ENCODE measurements at regions not wholly inside any gene's neighbourhood (a gene's known extent, or its start where the extent isn't known, plus 50 kb on each side); places are given as distances from the start of the nearest gene placed in this dataset.
A peak's percentile ranks its signal among the peaks of the same experiment; 100 is the strongest.

DNA sequence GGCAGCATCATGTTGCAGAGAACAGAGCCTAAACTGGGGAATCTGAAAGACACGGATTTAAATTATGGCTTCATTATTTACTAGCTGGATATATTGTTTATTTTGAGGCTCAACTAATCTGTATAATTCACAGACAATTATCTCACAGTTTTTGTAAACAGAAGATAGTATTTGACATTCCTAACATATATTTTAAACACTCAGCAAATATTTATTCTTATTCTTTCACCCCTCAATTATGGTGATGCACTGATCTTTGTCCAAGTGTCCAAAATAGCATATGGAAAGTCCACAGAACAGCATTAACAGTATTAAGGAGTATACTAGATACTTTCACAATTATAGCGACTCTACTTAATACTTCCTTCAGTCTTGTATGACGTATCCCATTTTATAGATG is 257.0 kb downstream of the ADGRG6 start:
- Histone ChIP-seq H2AFZ (ENCODE audit: low read length) (no peak overlapping the region), H2BK5ac (ENCODE audit: low read length) (no peak overlapping the region), H3K27ac (replicated peaks; ENCODE audit: low read length) (no peak overlapping the region), H3K9me3 (replicated peaks in 1 of 2; ENCODE audit: control insufficient read depth in 2 of 2, insufficient read depth in 1 of 2, low read depth in 1 of 2, low read length in 2 of 2) (no peaks in the 10 kb centered on the region), H2BK15ac (ENCODE audit: low read length) (no peak overlapping the region), H3K4me2 (ENCODE audit: insufficient read depth, low read length, poor library complexity, severe bottlenecking) (no peak overlapping the region), H2BK120ac (ENCODE audit: low read depth, low read length) (no peak overlapping the region), H2AK5ac (ENCODE audit: low read depth, low read length) (no peak overlapping the region), H3K18ac (ENCODE audit: low read length) (no peak overlapping the region), H3K27me3 (ENCODE audit: control insufficient read depth in 3 of 3, insufficient read depth in 3 of 3, low read depth in 1 of 3, low read length in 3 of 3) (no peaks in the 10 kb centered on the region), H2BK12ac (ENCODE audit: low read length) (no peak overlapping the region), H3K4me3 (ENCODE audit: low read length in 2 of 2) (no peak overlapping the region), H3K79me1 (ENCODE audit: low read depth, low read length) (no peaks in the 10 kb centered on the region), H3K4me1 (ENCODE audit: control insufficient read depth in 2 of 2, insufficient read depth in 1 of 2, low read depth in 1 of 2, low read length in 2 of 2) (no peaks in the 10 kb centered on the region), H3K4ac (ENCODE audit: low read length) (no peak overlapping the region), H3K9ac (ENCODE audit: low read depth, low read length, poor library complexity) (no peak overlapping the region), H3K36me3 (replicated peaks in 1 of 2; ENCODE audit: control insufficient read depth in 2 of 2, insufficient read depth in 2 of 2, low read length in 2 of 2) (no peaks in the 10 kb centered on the region), H4K8ac (ENCODE audit: low read depth, low read length) (no peak overlapping the region), H3K23ac (ENCODE audit: low read depth, low read length, poor library complexity) (no peak overlapping the region), H3K14ac (ENCODE audit: low read length) (no peak overlapping the region), H4K91ac (ENCODE audit: low read depth, low read length, poor library complexity) (no peak overlapping the region)
- DNase-seq (ENCODE audit: low spot score) = no peak
- WGBS, 2 donors (ENCODE audit: extremely low coverage in 2 of 2, insufficient read length in 2 of 2, insufficient replicate concordance in 1 of 2) = no CpG with 5 or more reads among the region's 3 CpGs

DNA sequence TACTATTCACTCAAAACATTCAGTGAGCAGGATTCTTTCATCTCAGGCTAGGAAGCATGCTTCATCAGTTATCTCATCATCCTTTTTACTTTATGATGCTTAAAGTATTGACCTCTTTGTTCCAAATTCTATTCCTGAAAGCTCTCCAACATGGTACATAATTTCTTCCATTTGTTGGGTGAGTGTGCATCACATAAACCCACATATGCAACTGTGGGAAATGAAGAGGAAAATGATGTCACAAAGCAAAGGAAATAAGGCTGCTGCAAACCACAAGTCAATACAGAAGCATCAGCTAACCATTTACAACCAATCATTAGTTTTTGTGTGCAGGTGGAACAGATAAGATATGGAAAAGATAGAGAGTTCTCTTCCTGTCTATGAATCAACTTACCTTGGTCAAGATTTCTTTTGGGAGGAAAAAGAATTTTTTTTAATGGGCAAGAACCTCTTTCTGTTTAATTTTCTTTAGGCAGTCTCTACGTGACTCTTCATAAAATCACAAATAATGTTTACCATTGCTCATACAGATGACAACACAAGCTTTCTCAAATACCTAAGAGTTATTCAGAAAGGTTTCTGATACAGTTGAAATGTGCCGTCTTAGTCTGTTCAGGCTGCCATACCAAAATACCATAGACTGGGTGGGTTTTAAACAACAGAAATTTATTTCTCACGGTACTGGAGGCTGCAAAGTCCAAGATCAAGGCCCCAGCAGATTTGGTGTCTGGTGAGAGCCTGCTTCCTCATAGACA is 259.9 kb downstream of the ADGRG6 start:
- no peaks in the 10 kb centered on the region for H3K9me3 ChIP-seq (replicated peaks in 1 of 2; ENCODE audit: control insufficient read depth in 2 of 2, insufficient read depth in 1 of 2, low read depth in 1 of 2, low read length in 2 of 2)
- no peak overlapping the region for H3K9ac ChIP-seq (ENCODE audit: low read depth, low read length, poor library complexity)
- DNase-seq (ENCODE audit: low spot score) = no peak
- H2AK5ac ChIP-seq (ENCODE audit: low read depth, low read length) = no peak overlapping the region
- no peak overlapping the region for H3K4ac ChIP-seq (ENCODE audit: low read length)
- H4K8ac ChIP-seq (ENCODE audit: low read depth, low read length) = no peak overlapping the region
- H3K4me3 ChIP-seq (ENCODE audit: low read length in 2 of 2) = no peak overlapping the region
- no peak overlapping the region for H2BK5ac ChIP-seq (ENCODE audit: low read length)
- H3K4me1 ChIP-seq (ENCODE audit: control insufficient read depth in 2 of 2, insufficient read depth in 1 of 2, low read depth in 1 of 2, low read length in 2 of 2) = no peaks in the 10 kb centered on the region
- H2BK12ac ChIP-seq (ENCODE audit: low read length) = no peak overlapping the region
- H3K23ac ChIP-seq (ENCODE audit: low read depth, low read length, poor library complexity) = no peak overlapping the region
- no peak overlapping the region for H2AFZ ChIP-seq (ENCODE audit: low read length)
- no peaks in the 10 kb centered on the region for H3K27me3 ChIP-seq (ENCODE audit: control insufficient read depth in 3 of 3, insufficient read depth in 3 of 3, low read depth in 1 of 3, low read length in 3 of 3)
- no peak overlapping the region for H2BK120ac ChIP-seq (ENCODE audit: low read depth, low read length)
- H3K79me1 ChIP-seq (ENCODE audit: low read depth, low read length) = no peaks in the 10 kb centered on the region
- H3K27ac ChIP-seq (replicated peaks; ENCODE audit: low read length) = no peak overlapping the region
- no peaks in the 10 kb centered on the region for H3K36me3 ChIP-seq (replicated peaks in 1 of 2; ENCODE audit: control insufficient read depth in 2 of 2, insufficient read depth in 2 of 2, low read length in 2 of 2)
- H3K18ac ChIP-seq (ENCODE audit: low read length) = no peak overlapping the region
- WGBS, 2 donors (ENCODE audit: extremely low coverage in 2 of 2, insufficient read length in 2 of 2, insufficient replicate concordance in 1 of 2) = no CpG with 5 or more reads among the region's 3 CpGs
- no peak overlapping the region for H2BK15ac ChIP-seq (ENCODE audit: low read length)
- H3K14ac ChIP-seq (ENCODE audit: low read length) = no peak overlapping the region
- H3K4me2 ChIP-seq (ENCODE audit: insufficient read depth, low read length, poor library complexity, severe bottlenecking) = no peak overlapping the region
- H4K91ac ChIP-seq (ENCODE audit: low read depth, low read length, poor library complexity) = no peak overlapping the region

DNA sequence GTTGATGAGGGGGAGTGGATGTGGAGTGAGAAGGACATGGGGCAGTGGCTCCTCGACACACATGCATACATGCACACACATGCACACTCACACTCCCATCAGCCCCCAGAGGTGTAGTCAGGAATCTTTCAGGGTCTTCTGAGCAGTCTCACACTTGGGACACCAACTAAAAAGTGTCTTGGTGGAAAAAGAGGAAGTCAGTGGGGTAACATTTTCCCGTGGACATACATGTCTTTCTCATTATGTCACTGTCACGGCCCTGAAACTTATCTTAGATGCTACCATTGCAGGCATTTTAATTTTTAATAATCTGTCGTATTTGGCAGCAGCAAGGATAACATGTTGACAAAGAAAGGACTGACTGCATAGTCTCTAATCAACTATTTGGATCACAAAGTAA is 261.1 kb downstream of the ADGRG6 start:
- no CpG with 5 or more reads among the region's 4 CpGs for WGBS, 2 donors (ENCODE audit: extremely low coverage in 2 of 2, insufficient read length in 2 of 2, insufficient replicate concordance in 1 of 2)
- no peak overlapping the region for H2BK15ac ChIP-seq (ENCODE audit: low read length)
- no peaks in the 10 kb centered on the region for H3K79me1 ChIP-seq (ENCODE audit: low read depth, low read length)
- H2BK12ac ChIP-seq (ENCODE audit: low read length) = no peak overlapping the region
- H4K91ac ChIP-seq (ENCODE audit: low read depth, low read length, poor library complexity) = no peak overlapping the region
- H2AK5ac ChIP-seq (ENCODE audit: low read depth, low read length) = no peak overlapping the region
- no peak overlapping the region for H4K8ac ChIP-seq (ENCODE audit: low read depth, low read length)
- no peak overlapping the region for H2BK120ac ChIP-seq (ENCODE audit: low read depth, low read length)
- no peak overlapping the region for H2AFZ ChIP-seq (ENCODE audit: low read length)
- H3K14ac ChIP-seq (ENCODE audit: low read length) = no peak overlapping the region
- H3K36me3 ChIP-seq (replicated peaks in 1 of 2; ENCODE audit: control insufficient read depth in 2 of 2, insufficient read depth in 2 of 2, low read length in 2 of 2) = no peaks in the 10 kb centered on the region
- no peak overlapping the region for H3K27ac ChIP-seq (replicated peaks; ENCODE audit: low read length)
- no peak overlapping the region for H3K4me3 ChIP-seq (ENCODE audit: low read length in 2 of 2)
- no peak for DNase-seq (ENCODE audit: low spot score)
- H3K27me3 ChIP-seq (ENCODE audit: control insufficient read depth in 3 of 3, insufficient read depth in 3 of 3, low read depth in 1 of 3, low read length in 3 of 3) = no peaks in the 10 kb centered on the region
- no peaks in the 10 kb centered on the region for H3K4me1 ChIP-seq (ENCODE audit: control insufficient read depth in 2 of 2, insufficient read depth in 1 of 2, low read depth in 1 of 2, low read length in 2 of 2)
- no peak overlapping the region for H2BK5ac ChIP-seq (ENCODE audit: low read length)
- H3K23ac ChIP-seq (ENCODE audit: low read depth, low read length, poor library complexity) = no peak overlapping the region
- H3K4me2 ChIP-seq (ENCODE audit: insufficient read depth, low read length, poor library complexity, severe bottlenecking) = no peak overlapping the region
- no peak overlapping the region for H3K18ac ChIP-seq (ENCODE audit: low read length)
- no peak overlapping the region for H3K9ac ChIP-seq (ENCODE audit: low read depth, low read length, poor library complexity)
- no peaks in the 10 kb centered on the region for H3K9me3 ChIP-seq (replicated peaks in 1 of 2; ENCODE audit: control insufficient read depth in 2 of 2, insufficient read depth in 1 of 2, low read depth in 1 of 2, low read length in 2 of 2)
- H3K4ac ChIP-seq (ENCODE audit: low read length) = no peak overlapping the region

DNA sequence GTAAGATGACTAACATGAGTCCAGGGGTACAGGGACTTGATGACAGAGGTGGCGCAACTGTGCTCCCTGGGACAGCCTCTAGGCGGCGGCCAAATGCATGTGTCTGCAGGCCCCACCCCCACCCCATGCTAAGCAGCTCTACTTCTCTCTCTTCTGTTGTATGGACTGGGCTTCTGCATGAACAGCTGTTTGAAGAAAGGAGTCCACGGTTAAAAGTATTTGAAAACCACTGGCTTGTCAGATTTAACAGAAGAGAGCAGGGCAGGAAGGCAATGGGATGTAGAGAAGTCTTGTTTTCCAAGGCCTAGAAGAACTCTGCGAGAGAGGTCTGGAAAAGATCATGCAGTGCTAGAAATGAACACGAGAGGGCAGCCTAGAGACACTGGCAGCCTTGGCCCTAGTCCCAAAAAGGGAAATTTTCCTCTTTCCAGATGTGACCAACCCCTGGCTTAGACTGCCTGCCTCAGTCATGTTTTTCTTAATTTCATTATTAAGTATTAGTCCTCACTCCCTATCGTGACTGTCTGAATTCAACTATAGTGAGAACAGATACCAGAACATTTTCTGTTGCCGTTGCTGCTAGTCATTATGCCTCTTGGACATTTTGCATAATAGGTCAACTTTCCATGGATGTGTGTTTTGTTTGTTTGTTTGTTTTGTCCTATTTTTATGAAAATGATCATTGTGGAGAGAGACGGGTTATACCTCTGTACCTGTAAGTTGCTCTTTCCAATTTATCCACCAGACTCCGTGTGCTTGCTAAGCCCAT is 265.0 kb downstream of the ADGRG6 start:
- Histone ChIP-seq H3K9me3 (replicated peaks in 1 of 2; ENCODE audit: control insufficient read depth in 2 of 2, insufficient read depth in 1 of 2, low read depth in 1 of 2, low read length in 2 of 2) (no peaks in the 10 kb centered on the region), H2AFZ (ENCODE audit: low read length) (no peak overlapping the region), H3K14ac (ENCODE audit: low read length) (no peak overlapping the region), H4K91ac (ENCODE audit: low read depth, low read length, poor library complexity) (no peak overlapping the region), H3K27me3 (ENCODE audit: control insufficient read depth in 3 of 3, insufficient read depth in 3 of 3, low read depth in 1 of 3, low read length in 3 of 3) (no peaks in the 10 kb centered on the region), H2BK5ac (ENCODE audit: low read length) (no peak overlapping the region), H2BK12ac (ENCODE audit: low read length) (no peak overlapping the region), H3K4ac (ENCODE audit: low read length) (no peak overlapping the region), H3K18ac (ENCODE audit: low read length) (no peak overlapping the region), H2BK15ac (ENCODE audit: low read length) (no peak overlapping the region), H3K4me1 (ENCODE audit: control insufficient read depth in 2 of 2, insufficient read depth in 1 of 2, low read depth in 1 of 2, low read length in 2 of 2) (peaks cover 0 to 2% of the 10 kb centered on the region in 2 donors), H3K4me2 (ENCODE audit: insufficient read depth, low read length, poor library complexity, severe bottlenecking) (no peak overlapping the region), H2AK5ac (ENCODE audit: low read depth, low read length) (no peak overlapping the region), H2BK120ac (ENCODE audit: low read depth, low read length) (no peak overlapping the region), H3K4me3 (ENCODE audit: low read length in 2 of 2) (no peak overlapping the region), H3K9ac (ENCODE audit: low read depth, low read length, poor library complexity) (no peak overlapping the region), H4K8ac (ENCODE audit: low read depth, low read length) (no peak overlapping the region), H3K36me3 (replicated peaks in 1 of 2; ENCODE audit: control insufficient read depth in 2 of 2, insufficient read depth in 2 of 2, low read length in 2 of 2) (no peaks in the 10 kb centered on the region), H3K23ac (ENCODE audit: low read depth, low read length, poor library complexity) (no peak overlapping the region), H3K79me1 (ENCODE audit: low read depth, low read length) (no peaks in the 10 kb centered on the region), H3K27ac (replicated peaks; ENCODE audit: low read length) (no peak overlapping the region)
- peak; percentile 61 for DNase-seq (ENCODE audit: low spot score)
- WGBS, 2 donors (ENCODE audit: extremely low coverage in 2 of 2, insufficient read length in 2 of 2, insufficient replicate concordance in 1 of 2) = no CpG with 5 or more reads among the region's 10 CpGs

Measured in neuronal stem cell (in vitro differentiated cells).